A673 (cell line): ENCODE measurements at regions not wholly inside any gene's neighbourhood (a gene's known extent, or its start where the extent isn't known, plus 50 kb on each side); places are given as distances from the start of the nearest gene placed in this dataset.

Source experiments
- CTCF ChIP-seq: fragments of 300-800, 200-600 bp; sonication (generic); conservative IDR thresholded peaks from 2 replicates; pipeline ENCODE4 v1.5.1; 2017; ENCODE audit warnings: low read depth, mild to moderate bottlenecking, antibody characterized with exemption, low read length, moderate library complexity, mixed read lengths
- EZH2 ChIP-seq: fragments of 200-600 bp; sonication (generic); IDR thresholded peaks from 2 replicates; pipeline ENCODE4 v1.6.1; 2017; ENCODE audit warnings: borderline replicate concordance, low read depth, mild to moderate bottlenecking, mixed read lengths, antibody characterized with exemption, low read length; ENCODE audit not compliant: poor library complexity, severe bottlenecking

DNA sequence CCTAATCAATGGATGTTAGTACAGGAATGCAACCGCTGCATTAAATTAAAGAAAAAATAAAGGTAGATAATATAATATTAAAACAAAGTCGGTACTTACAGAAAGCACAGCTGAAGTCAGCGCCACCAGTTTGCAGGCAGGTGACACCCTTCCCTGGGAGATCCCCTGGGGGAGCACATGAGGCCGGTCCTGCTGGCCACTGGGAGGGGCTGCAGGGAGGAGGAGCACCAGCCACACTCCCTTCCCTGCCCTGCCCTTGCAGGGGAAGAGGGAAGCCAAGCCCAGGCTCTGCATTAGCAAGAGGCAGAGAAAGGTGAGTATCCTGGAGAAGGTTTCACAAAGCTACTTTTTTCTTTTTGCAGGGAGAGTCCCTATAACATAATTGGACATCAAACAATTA lies 507.0 kb downstream of the AJAP1 start:
- no peak for TF ChIP-seq CTCF
- TF ChIP-seq EZH2, result no peak
